HEK293 (cell line): ENCODE measurements at regions not wholly inside any gene's neighbourhood (a gene's known extent, or its start where the extent isn't known, plus 50 kb on each side); places are given as distances from the start of the nearest gene placed in this dataset.

Source experiments
- CTCF ChIA-PET: fragments of 350-600 bp; formaldehyde crosslinking; extraction: SDS; loops from one replicate; lab custom pipeline; 2021; ENCODE audit warnings: antibody characterized with exemption; lab: Yijun Ruan, JAX
- POLR2A ChIA-PET: fragments of 300-600 bp; formaldehyde crosslinking; extraction: SDS; loops from one replicate; lab custom pipeline; 2020; ENCODE audit warnings: antibody characterized with exemption, inconsistent platforms; lab: Yijun Ruan, JAX
- H3K27ac ChIP-seq: fragments of 200-500 bp; sonication (Bioruptor generic); 2 replicates; pipeline ENCODE4 v1.5.1; 2014; ENCODE audit warnings: low read depth, low read length, control low read depth, inconsistent platforms; ENCODE audit errors: extremely low read depth
- H3K36me3 ChIP-seq, 2 experiments: fragments of 200-500 bp in 1 of 2; sonication (Bioruptor generic) in 1 of 2; 1 replicate in 1 of 2; 2 replicates in 1 of 2; pipeline ENCODE4 v1.5.1; 2014 to 2017; ENCODE audit warnings: inconsistent platforms in 2 of 2, low read length in 2 of 2; ENCODE audit not compliant: control insufficient read depth in 2 of 2, insufficient read depth in 1 of 2
- H3K4me1 ChIP-seq: fragments of 200-500 bp; sonication (Bioruptor generic); 2 replicates; pipeline ENCODE4 v1.5.1; 2014; ENCODE audit warnings: mild to moderate bottlenecking, low read length, inconsistent platforms; ENCODE audit not compliant: control insufficient read depth, insufficient read depth
- H3K4me3 ChIP-seq: 2 replicates; pipeline ENCODE4 v1.5.1; 2011; ENCODE audit warnings: low read depth, mild to moderate bottlenecking, control low read depth, low read length, moderate library complexity
- H3K9me3 ChIP-seq: fragments of 200-500 bp; sonication (Bioruptor generic); 2 replicates; pipeline ENCODE4 v1.5.1; 2014; ENCODE audit warnings: low read depth, low read length, inconsistent platforms; ENCODE audit not compliant: control insufficient read depth, insufficient read depth
- BCL6B ChIP-seq: fragments of 450-650 bp; formaldehyde crosslinking; IDR thresholded peaks from 2 replicates; pipeline ENCODE4 v1.5.1; 2017; ENCODE audit warnings: missing biosample characterization, missing genetic modification characterization
- GLI4 ChIP-seq: fragments of 450-650 bp; formaldehyde crosslinking; IDR thresholded peaks from 2 replicates; pipeline ENCODE4 v1.5.1; 2016; ENCODE audit warnings: missing biosample characterization, missing genetic modification characterization
- GLIS2 ChIP-seq: fragments of 450-650 bp; formaldehyde crosslinking; IDR thresholded peaks from 2 replicates; pipeline ENCODE4 v1.5.1; 2016; ENCODE audit warnings: missing biosample characterization, missing genetic modification characterization
- HOXA7 ChIP-seq: sonication (generic); formaldehyde crosslinking; IDR thresholded peaks from 2 replicates; pipeline ENCODE4 v1.8.1; 2022; ENCODE audit warnings: missing genetic modification reagents, borderline replicate concordance
- INSM2 ChIP-seq: fragments of 450-650 bp; formaldehyde crosslinking; IDR thresholded peaks from 2 replicates; pipeline ENCODE4 v1.5.1; 2016; ENCODE audit warnings: missing biosample characterization, missing genetic modification characterization
- TRIM28 ChIP-seq: IDR thresholded peaks from 2 replicates; pipeline ENCODE4 v1.6.1; 2011; ENCODE audit warnings: low read length, control low read depth, borderline replicate concordance
- ZBTB20 ChIP-seq: fragments of 450-650 bp; formaldehyde crosslinking; IDR thresholded peaks from 2 replicates; pipeline ENCODE4 v1.5.1; 2016; ENCODE audit warnings: missing biosample characterization, missing genetic modification characterization
- ZBTB6 ChIP-seq: fragments of 450-650 bp; formaldehyde crosslinking; IDR thresholded peaks from 2 replicates; pipeline ENCODE4 v1.5.1; 2017; ENCODE audit warnings: missing biosample characterization, missing genetic modification characterization
- ZBTB8A ChIP-seq: fragments of 450-650 bp; formaldehyde crosslinking; IDR thresholded peaks from 2 replicates; pipeline ENCODE4 v1.5.1; 2016; ENCODE audit warnings: missing biosample characterization, missing genetic modification characterization
- ZFP69B ChIP-seq: fragments of 450-650 bp; formaldehyde crosslinking; IDR thresholded peaks from 2 replicates; pipeline ENCODE4 v1.5.1; 2016; ENCODE audit warnings: missing biosample characterization, missing genetic modification characterization
- ZNF133 ChIP-seq: fragments of 450-650 bp; formaldehyde crosslinking; IDR thresholded peaks from 2 replicates; pipeline ENCODE4 v1.5.1; 2016; ENCODE audit warnings: missing biosample characterization, missing genetic modification characterization
- ZNF140 ChIP-seq: fragments of 450-650 bp; formaldehyde crosslinking; IDR thresholded peaks from 2 replicates; pipeline ENCODE4 v1.5.1; 2016; ENCODE audit warnings: missing biosample characterization, missing genetic modification characterization
- ZNF175 ChIP-seq: fragments of 450-650 bp; formaldehyde crosslinking; IDR thresholded peaks from 2 replicates; pipeline ENCODE4 v1.5.1; 2016; ENCODE audit warnings: missing biosample characterization, missing genetic modification characterization
- ZNF214 ChIP-seq: fragments of 450-650 bp; formaldehyde crosslinking; IDR thresholded peaks from 2 replicates; pipeline ENCODE4 v1.5.1; 2017; ENCODE audit warnings: missing biosample characterization, mild to moderate bottlenecking, missing genetic modification characterization, borderline replicate concordance
- ZNF248 ChIP-seq: fragments of 450-650 bp; formaldehyde crosslinking; IDR thresholded peaks from 2 replicates; pipeline ENCODE4 v1.5.1; 2017; ENCODE audit warnings: missing biosample characterization, missing genetic modification characterization
- ZNF350 ChIP-seq: fragments of 450-650 bp; formaldehyde crosslinking; IDR thresholded peaks from 2 replicates; pipeline ENCODE4 v1.5.0; 2017; ENCODE audit warnings: missing biosample characterization, mild to moderate bottlenecking, missing genetic modification characterization
- ZNF423 ChIP-seq: fragments of 450-650 bp; formaldehyde crosslinking; IDR thresholded peaks from 2 replicates; pipeline ENCODE4 v1.5.1; 2016; ENCODE audit warnings: missing biosample characterization, missing genetic modification characterization
- ZNF518A ChIP-seq: fragments of 450-650 bp; formaldehyde crosslinking; conservative IDR thresholded peaks from 2 replicates; pipeline ENCODE4 v1.5.1; 2016; ENCODE audit warnings: low read depth, missing biosample characterization, missing genetic modification characterization
- ZNF521 ChIP-seq: fragments of 450-650 bp; formaldehyde crosslinking; IDR thresholded peaks from 2 replicates; pipeline ENCODE4 v1.5.1; 2017; ENCODE audit warnings: missing biosample characterization, mild to moderate bottlenecking, missing genetic modification characterization
- ZNF549 ChIP-seq: fragments of 450-650 bp; IDR thresholded peaks from 2 replicates; pipeline ENCODE4 v1.5.1; 2018; ENCODE audit warnings: missing biosample characterization, missing genetic modification characterization, mild to moderate bottlenecking, inconsistent platforms, moderate library complexity
- ZNF610 ChIP-seq: fragments of 450-650 bp; formaldehyde crosslinking; IDR thresholded peaks from 2 replicates; pipeline ENCODE4 v1.5.1; 2016; ENCODE audit warnings: missing biosample characterization, missing genetic modification characterization, borderline replicate concordance
- ZNF626 ChIP-seq: fragments of 450-650 bp; sonication (Bioruptor Pico); formaldehyde crosslinking; IDR thresholded peaks from 2 replicates; pipeline ENCODE4 v1.5.1; 2018; ENCODE audit warnings: missing biosample characterization, missing genetic modification characterization, inconsistent platforms
- ZNF660 ChIP-seq: fragments of 450-650 bp; IDR thresholded peaks from 2 replicates; pipeline ENCODE4 v1.5.1; 2018; ENCODE audit warnings: missing biosample characterization, mild to moderate bottlenecking, missing genetic modification characterization
- ZNF704 ChIP-seq: fragments of 450-650 bp; formaldehyde crosslinking; IDR thresholded peaks from 2 replicates; pipeline ENCODE4 v1.5.1; 2016; ENCODE audit warnings: missing biosample characterization, missing genetic modification characterization
- ZNF776 ChIP-seq: fragments of 450-650 bp; formaldehyde crosslinking; IDR thresholded peaks from 2 replicates; pipeline ENCODE4 v1.5.0; 2017; ENCODE audit warnings: missing biosample characterization, missing genetic modification characterization, borderline replicate concordance
- ZNF830 ChIP-seq: fragments of 450-650 bp; IDR thresholded peaks from 2 replicates; pipeline ENCODE4 v1.5.0; 2018; ENCODE audit warnings: missing biosample characterization, missing genetic modification characterization, low read depth, mild to moderate bottlenecking, moderate library complexity
- ZSCAN16 ChIP-seq: fragments of 450-650 bp; formaldehyde crosslinking; IDR thresholded peaks from 2 replicates; pipeline ENCODE4 v1.5.1; 2016; ENCODE audit warnings: missing biosample characterization, missing genetic modification characterization

- TF ChIP-seq ZNF133 (tag by site-specific recombination) (no peak), ZNF518A (tag by site-specific recombination) (no peak), GLI4 (tag by site-specific recombination) (no peak), ZNF549 (tag by site-specific recombination) (no peak)
These were observed 144.4 kb downstream of the CAND1 start (continued) for GRCh38 chr12:67413577-67413976.

GRCh38 chr12:67414011-67414715, 145.0 kb downstream of the CAND1 start:
- Histone ChIP-seq H3K9me3 (no peaks in the 10 kb centered on the region), H3K4me3 (no peak overlapping the region), H3K27ac (no peak overlapping the region), H3K4me1 (peaks cover 9% of the 10 kb centered on the region; the same call in 1 of the 2 replicates), H3K36me3 (no peaks in the 10 kb centered on the region)
- ChIA-PET CTCF (interaction anchor here (0.7 to 2.3 kb wide), 8 partner anchors 25 to 260 kb away, joined by 3 to 16 read pairs (median 4); no protein-coding TSS in a partner anchor), POLR2A (no interaction called here)
- TF ChIP-seq ZNF423 (tag by site-specific recombination): no peak
- TF ChIP-seq ZBTB20 (tag by site-specific recombination): 0 out of 2 replicates have a peak, but pooled peaks have one; percentile 17
- TF ChIP-seq BCL6B: 0 out of 2 replicates have a peak, but pooled peaks have one; percentile 28
- TF ChIP-seq ZNF521 (tag by site-specific recombination): no peak
- no peak for TF ChIP-seq ZNF704 (tag by site-specific recombination)
- TF ChIP-seq ZNF660 (tag by site-specific recombination): no peak
- no peak for TF ChIP-seq ZNF248 (tag by site-specific recombination)
- no peak for TF ChIP-seq ZNF610 (tag by site-specific recombination)
- TF ChIP-seq ZNF214: no peak
- TF ChIP-seq HOXA7 (CRISPR knock-in tag): no peak
- no peak for TF ChIP-seq ZNF140
- no peak for TF ChIP-seq ZNF830 (tag by site-specific recombination)
- TF ChIP-seq ZNF350 (tag by site-specific recombination): no peak
- TF ChIP-seq TRIM28: peak; percentile 51; the same call in 1 of the 2 replicates
- TF ChIP-seq ZNF175: no peak
- TF ChIP-seq ZNF626 (tag by site-specific recombination): no peak
- TF ChIP-seq ZNF776 (tag by site-specific recombination): no peak
- no peak for TF ChIP-seq ZSCAN16 (tag by site-specific recombination)
- TF ChIP-seq ZFP69B (tag by site-specific recombination): no peak
- TF ChIP-seq ZBTB6 (tag by site-specific recombination): no peak
- TF ChIP-seq ZBTB8A (tag by site-specific recombination): no peak
- no peak for TF ChIP-seq GLIS2 (tag by site-specific recombination)
- no peak for TF ChIP-seq INSM2
